ENCODE measurements at regions not wholly inside any gene's neighbourhood (a gene's known extent, or its start where the extent isn't known, plus 50 kb on each side); places are given as distances from the start of the nearest gene placed in this dataset.

DNA sequence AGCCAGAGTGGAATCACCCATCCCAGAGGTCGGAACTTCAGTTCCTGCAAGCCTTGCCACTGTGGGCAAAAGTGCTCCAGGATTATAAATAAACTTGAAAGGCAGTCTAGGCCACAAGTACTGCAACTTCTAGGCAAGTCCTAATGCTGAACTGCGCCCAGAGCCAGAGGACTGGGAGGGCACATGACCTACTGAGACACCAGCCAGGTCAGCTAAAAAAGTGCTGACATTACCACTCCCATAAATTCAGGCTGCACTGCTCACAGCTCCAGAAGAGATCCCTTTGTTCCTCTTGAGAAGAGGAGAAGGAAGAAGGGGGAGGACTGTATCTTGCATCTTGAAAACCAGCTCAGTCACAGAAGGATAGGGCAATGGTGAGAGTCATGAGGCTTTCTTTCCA, 1084.1 kb upstream of the PHF14 start:
- no peak for FAIRE-seq
- no peaks in the 10 kb centered on the region for H3K36me3 ChIP-seq (ENCODE audit: control insufficient read depth in 2 of 2, extremely low read depth in 1 of 2, insufficient read depth in 2 of 2, low read length in 2 of 2)
- DNase-seq (ENCODE audit: low read depth, low spot score): no peak
- dilution Hi-C loops (cut with MboI; ENCODE audit: extremely low pct_ligation_motif_present, low sequenced_read_pairs): no loop called here
- H3K27ac ChIP-seq (ENCODE audit: control insufficient read depth, insufficient read depth, low read length): no peak overlapping the region
- no peak for TF ChIP-seq EZH2 (IDR thresholded peaks at IDR 0.05; ENCODE audit: low read length)
- TF ChIP-seq, protein P1, sequence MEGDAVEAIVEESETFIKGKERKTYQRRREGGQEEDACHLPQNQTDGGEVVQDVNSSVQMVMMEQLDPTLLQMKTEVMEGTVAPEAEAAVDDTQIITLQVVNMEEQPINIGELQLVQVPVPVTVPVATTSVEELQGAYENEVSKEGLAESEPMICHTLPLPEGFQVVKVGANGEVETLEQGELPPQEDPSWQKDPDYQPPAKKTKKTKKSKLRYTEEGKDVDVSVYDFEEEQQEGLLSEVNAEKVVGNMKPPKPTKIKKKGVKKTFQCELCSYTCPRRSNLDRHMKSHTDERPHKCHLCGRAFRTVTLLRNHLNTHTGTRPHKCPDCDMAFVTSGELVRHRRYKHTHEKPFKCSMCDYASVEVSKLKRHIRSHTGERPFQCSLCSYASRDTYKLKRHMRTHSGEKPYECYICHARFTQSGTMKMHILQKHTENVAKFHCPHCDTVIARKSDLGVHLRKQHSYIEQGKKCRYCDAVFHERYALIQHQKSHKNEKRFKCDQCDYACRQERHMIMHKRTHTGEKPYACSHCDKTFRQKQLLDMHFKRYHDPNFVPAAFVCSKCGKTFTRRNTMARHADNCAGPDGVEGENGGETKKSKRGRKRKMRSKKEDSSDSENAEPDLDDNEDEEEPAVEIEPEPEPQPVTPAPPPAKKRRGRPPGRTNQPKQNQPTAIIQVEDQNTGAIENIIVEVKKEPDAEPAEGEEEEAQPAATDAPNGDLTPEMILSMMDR (optimal IDR thresholded peaks at IDR 0.05 in 1 of 3, IDR thresholded peaks at IDR 0.05 in 1 of 3, conservative IDR thresholded peaks at IDR 0.05 in 1 of 3; ENCODE audit: extremely low read depth in 1 of 3, insufficient read depth in 2 of 3, low read length in 3 of 3): no peak
- H3K4me2 ChIP-seq (ENCODE audit: control insufficient read depth, extremely low read depth, insufficient read depth, low read depth, low read length): no peak overlapping the region
- no peaks in the 10 kb centered on the region for H3K4me1 ChIP-seq (ENCODE audit: control insufficient read depth, extremely low read depth, insufficient read depth, low read length)
- H3K4me3 ChIP-seq (ENCODE audit: control insufficient read depth in 2 of 3, extremely low read depth in 1 of 3, insufficient read depth in 2 of 3, low read depth in 1 of 3, low read length in 3 of 3): no peak overlapping the region
- no peaks in the 10 kb centered on the region for H3K9me1 ChIP-seq (ENCODE audit: control insufficient read depth, extremely low read depth, insufficient read depth, low read length)
- no peak overlapping the region for H3K9ac ChIP-seq (ENCODE audit: control insufficient read depth, extremely low read depth, insufficient read depth, low read length)
- no peaks in the 10 kb centered on the region for H3K27me3 ChIP-seq (ENCODE audit: control insufficient read depth, extremely low read depth, insufficient read depth, low read length)
- no peaks in the 10 kb centered on the region for H3K9me3 ChIP-seq (ENCODE audit: control insufficient read depth, low read depth, low read length)
- no peak overlapping the region for H2AFZ ChIP-seq (ENCODE audit: control insufficient read depth, low read length)
- no peaks in the 10 kb centered on the region for H3K79me2 ChIP-seq (ENCODE audit: control insufficient read depth, insufficient read depth, low read length)
- H4K20me1 ChIP-seq (ENCODE audit: control insufficient read depth, extremely low read depth, insufficient read depth, low read length): no peaks in the 10 kb centered on the region

GRCh38 chr7:9890092-9890491, 1083.6 kb upstream of the PHF14 start:
- no peaks in the 10 kb centered on the region for H3K9me1 ChIP-seq (ENCODE audit: control insufficient read depth, extremely low read depth, insufficient read depth, low read length)
- no peaks in the 10 kb centered on the region for H3K79me2 ChIP-seq (ENCODE audit: control insufficient read depth, insufficient read depth, low read length)
- no peaks in the 10 kb centered on the region for H3K9me3 ChIP-seq (ENCODE audit: control insufficient read depth, low read depth, low read length)
- no peak overlapping the region for H2AFZ ChIP-seq (ENCODE audit: control insufficient read depth, low read length)
- no peak overlapping the region for H3K27ac ChIP-seq (ENCODE audit: control insufficient read depth, insufficient read depth, low read length)
- no peaks in the 10 kb centered on the region for H3K4me1 ChIP-seq (ENCODE audit: control insufficient read depth, extremely low read depth, insufficient read depth, low read length)
- TF ChIP-seq, protein P1 (optimal IDR thresholded peaks at IDR 0.05 in 1 of 3, IDR thresholded peaks at IDR 0.05 in 1 of 3, conservative IDR thresholded peaks at IDR 0.05 in 1 of 3; ENCODE audit: extremely low read depth in 1 of 3, insufficient read depth in 2 of 3, low read length in 3 of 3): no peak
- no peak for TF ChIP-seq EZH2 (IDR thresholded peaks at IDR 0.05; ENCODE audit: low read length)
- H4K20me1 ChIP-seq (ENCODE audit: control insufficient read depth, extremely low read depth, insufficient read depth, low read length): no peaks in the 10 kb centered on the region
- no peak overlapping the region for H3K4me3 ChIP-seq (ENCODE audit: control insufficient read depth in 2 of 3, extremely low read depth in 1 of 3, insufficient read depth in 2 of 3, low read depth in 1 of 3, low read length in 3 of 3)
- no peaks in the 10 kb centered on the region for H3K36me3 ChIP-seq (ENCODE audit: control insufficient read depth in 2 of 2, extremely low read depth in 1 of 2, insufficient read depth in 2 of 2, low read length in 2 of 2)
- no peak overlapping the region for H3K4me2 ChIP-seq (ENCODE audit: control insufficient read depth, extremely low read depth, insufficient read depth, low read depth, low read length)
- H3K9ac ChIP-seq (ENCODE audit: control insufficient read depth, extremely low read depth, insufficient read depth, low read length): no peak overlapping the region
- FAIRE-seq (no peak), DNase-seq (ENCODE audit: low read depth, low spot score) (no peak)
- H3K27me3 ChIP-seq (ENCODE audit: control insufficient read depth, extremely low read depth, insufficient read depth, low read length): no peaks in the 10 kb centered on the region
- dilution Hi-C loops (cut with MboI; ENCODE audit: extremely low pct_ligation_motif_present, low sequenced_read_pairs): no loop called here

Data from keratinocyte (primary cell).